Transverse colon (tissue), 4 donors: ENCODE measurements at regions not wholly inside any gene's neighbourhood (a gene's known extent, or its start where the extent isn't known, plus 50 kb on each side); places are given as distances from the start of the nearest gene placed in this dataset.

Experiments used
- POLR2A ChIP-seq: fragments of 450-650 bp; IDR thresholded peaks from one replicate; pipeline ENCODE4 v1.6.1; 2016; ENCODE audit warnings: antibody characterized with exemption, mild to moderate bottlenecking, moderate library complexity
- POLR2AphosphoS5 ChIP-seq, 3 donors: sonication (generic); formaldehyde crosslinking; IDR thresholded peaks; one replicate each; pipeline ENCODE4 v1.6.1; 2016; ENCODE audit warnings: antibody characterized with exemption in 3 of 3
- TF ChIP-seq, protein P1 (sequence below), 5 experiments: fragments of 200-600 bp in 3 of 5; fragments of 450-650 bp in 2 of 5; sonication (generic) in 3 of 5; IDR thresholded peaks; 1 replicate in 2 of 5; 2 replicates in 3 of 5; pipeline ENCODE4 v1.5.1; 2016 to 2017; ENCODE audit warnings: antibody characterized with exemption in 5 of 5, inconsistent platforms in 3 of 5, mild to moderate bottlenecking in 2 of 5, moderate library complexity in 1 of 5

GRCh38 chr11:115911613-115912346 lies 407.6 kb upstream of the CADM1 start:
- TF ChIP-seq, protein P1, sequence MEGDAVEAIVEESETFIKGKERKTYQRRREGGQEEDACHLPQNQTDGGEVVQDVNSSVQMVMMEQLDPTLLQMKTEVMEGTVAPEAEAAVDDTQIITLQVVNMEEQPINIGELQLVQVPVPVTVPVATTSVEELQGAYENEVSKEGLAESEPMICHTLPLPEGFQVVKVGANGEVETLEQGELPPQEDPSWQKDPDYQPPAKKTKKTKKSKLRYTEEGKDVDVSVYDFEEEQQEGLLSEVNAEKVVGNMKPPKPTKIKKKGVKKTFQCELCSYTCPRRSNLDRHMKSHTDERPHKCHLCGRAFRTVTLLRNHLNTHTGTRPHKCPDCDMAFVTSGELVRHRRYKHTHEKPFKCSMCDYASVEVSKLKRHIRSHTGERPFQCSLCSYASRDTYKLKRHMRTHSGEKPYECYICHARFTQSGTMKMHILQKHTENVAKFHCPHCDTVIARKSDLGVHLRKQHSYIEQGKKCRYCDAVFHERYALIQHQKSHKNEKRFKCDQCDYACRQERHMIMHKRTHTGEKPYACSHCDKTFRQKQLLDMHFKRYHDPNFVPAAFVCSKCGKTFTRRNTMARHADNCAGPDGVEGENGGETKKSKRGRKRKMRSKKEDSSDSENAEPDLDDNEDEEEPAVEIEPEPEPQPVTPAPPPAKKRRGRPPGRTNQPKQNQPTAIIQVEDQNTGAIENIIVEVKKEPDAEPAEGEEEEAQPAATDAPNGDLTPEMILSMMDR (IDR thresholded peaks at IDR 0.05): no peak
- TF ChIP-seq POLR2AphosphoS5 (IDR thresholded peaks at IDR 0.05) (no peak), POLR2A (no peak)
